H9 (cell line): ENCODE measurements at regions not wholly inside any gene's neighbourhood (a gene's known extent, or its start where the extent isn't known, plus 50 kb on each side); places are given as distances from the start of the nearest gene placed in this dataset.

Source experiments
- DNase-seq: peaks from one replicate; pipeline ENCODE4 v3.0.0-alpha.2; 2017
- H2AFZ ChIP-seq: one replicate; pipeline ENCODE4 v1.6.1; 2013; ENCODE audit warnings: mild to moderate bottlenecking, low read length, control low read depth, moderate library complexity
- H2AK5ac ChIP-seq: 2 replicates; pipeline ENCODE4 v1.6.1; 2013; ENCODE audit warnings: low read length, control low read depth, mixed read lengths; ENCODE audit not compliant: insufficient read length
- H2BK120ac ChIP-seq: one replicate; pipeline ENCODE4 v1.6.1; 2013; ENCODE audit warnings: low read depth, mild to moderate bottlenecking, low read length, control low read depth, inconsistent platforms; ENCODE audit not compliant: poor library complexity, severe bottlenecking
- H2BK12ac ChIP-seq: 2 replicates; pipeline ENCODE4 v1.6.1; 2013; ENCODE audit warnings: low read length, control low read depth, mixed read lengths, low read depth; ENCODE audit not compliant: insufficient read length
- H2BK15ac ChIP-seq: 2 replicates; pipeline ENCODE4 v1.6.1; 2013; ENCODE audit warnings: low read depth, low read length, control low read depth
- H2BK20ac ChIP-seq: one replicate; pipeline ENCODE4 v1.6.1; 2013; ENCODE audit warnings: low read depth, mild to moderate bottlenecking, low read length, control low read depth, inconsistent platforms; ENCODE audit not compliant: poor library complexity, severe bottlenecking
- H2BK5ac ChIP-seq: 2 replicates; pipeline ENCODE4 v1.6.1; 2013; ENCODE audit warnings: low read length, control low read depth, mixed read lengths; ENCODE audit not compliant: insufficient read length
- H3K14ac ChIP-seq: 2 replicates; pipeline ENCODE4 v1.6.1; 2013; ENCODE audit warnings: low read length, control low read depth; ENCODE audit not compliant: insufficient read depth
- H3K18ac ChIP-seq: 2 replicates; pipeline ENCODE4 v1.6.1; 2013; ENCODE audit warnings: low read depth, mild to moderate bottlenecking, mixed read lengths, low read length, control low read depth; ENCODE audit not compliant: insufficient read length
- H3K23ac ChIP-seq: 2 replicates; pipeline ENCODE4 v1.6.1; 2013; ENCODE audit warnings: low read length, control low read depth, mixed read lengths, low read depth; ENCODE audit not compliant: insufficient read length
- H3K23me2 ChIP-seq: 2 replicates; pipeline ENCODE4 v1.6.1; 2013; ENCODE audit warnings: low read depth, mild to moderate bottlenecking, mixed read lengths, low read length, control low read depth; ENCODE audit not compliant: insufficient read length, poor library complexity, severe bottlenecking
- H3K27ac ChIP-seq: 2 replicates; pipeline ENCODE4 v1.5.1; 2013; ENCODE audit warnings: low read length, control low read depth, mixed read lengths, low read depth; ENCODE audit not compliant: insufficient read length
- H3K27me3 ChIP-seq: 2 replicates; pipeline ENCODE4 v1.6.1; 2013; ENCODE audit warnings: low read length, control low read depth, inconsistent platforms; ENCODE audit not compliant: insufficient read depth
- H3K4ac ChIP-seq: 2 replicates; pipeline ENCODE4 v1.6.1; 2013; ENCODE audit warnings: low read depth, mild to moderate bottlenecking, control low read depth, inconsistent platforms, low read length, moderate library complexity
- H3K4me1 ChIP-seq: 2 replicates; pipeline ENCODE4 v1.6.1; 2013; ENCODE audit warnings: low read length, control low read depth, inconsistent platforms; ENCODE audit not compliant: insufficient read depth
- H3K4me2 ChIP-seq: 2 replicates; pipeline ENCODE4 v1.6.1; 2013; ENCODE audit warnings: low read length, control low read depth, mixed read lengths; ENCODE audit not compliant: insufficient read length, insufficient read depth
- H3K56ac ChIP-seq: 2 replicates; pipeline ENCODE4 v1.6.1; 2013; ENCODE audit warnings: low read depth, mild to moderate bottlenecking, mixed read lengths, low read length, control low read depth; ENCODE audit not compliant: insufficient read length
- H3K79me1 ChIP-seq: 2 replicates; pipeline ENCODE4 v1.6.1; 2013; ENCODE audit warnings: low read depth, mild to moderate bottlenecking, moderate library complexity, low read length, control low read depth, inconsistent platforms; ENCODE audit not compliant: insufficient read depth, poor library complexity, severe bottlenecking
- H3K79me2 ChIP-seq: 2 replicates; pipeline ENCODE4 v1.6.1; 2013; ENCODE audit warnings: low read length, control low read depth, inconsistent platforms; ENCODE audit not compliant: insufficient read depth
- H3K9ac ChIP-seq: 2 replicates; pipeline ENCODE4 v1.6.1; 2013; ENCODE audit warnings: low read length, control low read depth, mixed read lengths; ENCODE audit not compliant: insufficient read length; ENCODE audit errors: extremely low read depth
- H3K9me3 ChIP-seq: one replicate; pipeline ENCODE4 v1.6.1; 2013; ENCODE audit warnings: low read depth, low read length, inconsistent platforms; ENCODE audit not compliant: control insufficient read depth
- H3T11ph ChIP-seq: one replicate; pipeline ENCODE4 v1.6.1; 2013; ENCODE audit warnings: mild to moderate bottlenecking, low read length, control low read depth, inconsistent platforms
- H4K20me1 ChIP-seq: one replicate; pipeline ENCODE4 v1.6.1; 2013; ENCODE audit not compliant: control insufficient read depth, insufficient read length, insufficient read depth
- H4K5ac ChIP-seq: 2 replicates; pipeline ENCODE4 v1.6.1; 2013; ENCODE audit warnings: low read depth, mild to moderate bottlenecking, mixed read lengths, low read length, control low read depth; ENCODE audit not compliant: insufficient read length
- H4K8ac ChIP-seq: replicated peaks from 2 replicates; pipeline ENCODE4 v1.6.1; 2013; ENCODE audit warnings: low read length, control low read depth, mixed read lengths, low read depth; ENCODE audit not compliant: insufficient read length
- H4K91ac ChIP-seq: 2 replicates; pipeline ENCODE4 v1.6.1; 2013; ENCODE audit warnings: low read depth, mild to moderate bottlenecking, moderate library complexity, mixed read lengths, low read length, control low read depth; ENCODE audit not compliant: insufficient read length
- H3K27ac Mint-ChIP-seq, 3 experiments: 2 replicates in 2 of 3; 3 replicates in 1 of 3; pipeline ENCODE4 v1.8.0; 2020 to 2021; ENCODE audit warnings: mixed read lengths in 3 of 3, mild to moderate bottlenecking in 1 of 3, moderate library complexity in 1 of 3
- H3K27me3 Mint-ChIP-seq: 2 replicates; pipeline ENCODE4 v1.8.0; 2021; ENCODE audit warnings: low read depth, mild to moderate bottlenecking, moderate library complexity, mixed read lengths
- H3K36me3 Mint-ChIP-seq, 3 experiments: 2 replicates in 2 of 3; 3 replicates in 1 of 3; pipeline ENCODE4 v1.8.0; 2020 to 2021; ENCODE audit warnings: low read depth in 3 of 3, mixed read lengths in 3 of 3; ENCODE audit not compliant: insufficient read depth in 1 of 3
- H3K4me1 Mint-ChIP-seq, 2 experiments: 2 replicates each; pipeline ENCODE4 v1.8.0; 2020; ENCODE audit warnings: mixed read lengths in 2 of 2
- H3K4me3 Mint-ChIP-seq, 2 experiments: 2 replicates in 1 of 2; 3 replicates in 1 of 2; pipeline ENCODE4 v1.8.0; 2020 to 2021; ENCODE audit warnings: mild to moderate bottlenecking in 2 of 2, mixed read lengths in 2 of 2, moderate library complexity in 1 of 2
- H3K9me3 Mint-ChIP-seq, 2 experiments: 2 replicates in 1 of 2; 3 replicates in 1 of 2; pipeline ENCODE4 v1.8.0; 2020; ENCODE audit warnings: mild to moderate bottlenecking in 2 of 2, mixed read lengths in 2 of 2, moderate library complexity in 1 of 2
- CTCF ChIP-seq: fragments of 200-600 bp; sonication (generic); conservative IDR thresholded peaks from 3 replicates; pipeline ENCODE4 v1.8.0; 2021; ENCODE audit warnings: antibody characterized with exemption, mild to moderate bottlenecking
- WGBS: extraction: QIAGEN DNeasy Blood & Tissue Kit; methylation state at CpG from one replicate; pipeline ENCODE4 v1.1.7; 2013; ENCODE audit warnings: missing lambda C conversion rate, low lambda C conversion rate, mixed read lengths; ENCODE audit not compliant: insufficient read length; ENCODE audit errors: extremely low coverage; 5-methylcytosine and 5-hydroxymethylcytosine counted together

- no peak overlapping the region for H3K56ac ChIP-seq
- H3K23ac ChIP-seq: no peak overlapping the region
- H3K27ac ChIP-seq: no peak overlapping the region
- H3K18ac ChIP-seq: no peak overlapping the region
- no peak overlapping the region for H4K5ac ChIP-seq
- no peak overlapping the region for H2BK15ac ChIP-seq
- no peak overlapping the region for H3T11ph ChIP-seq
- no peak overlapping the region for H2BK20ac ChIP-seq
- no CpG with 5 or more reads among the region's 4 CpGs for WGBS
- H3K14ac ChIP-seq: no peak overlapping the region
- H3K79me1 ChIP-seq: no peaks in the 10 kb centered on the region
- H3K4ac ChIP-seq: no peak overlapping the region
- no peaks in the 10 kb centered on the region for H4K20me1 ChIP-seq
- no peak overlapping the region for H3K4me2 ChIP-seq
- no peak overlapping the region for H4K91ac ChIP-seq
- Mint-ChIP-seq H3K27me3 (peaks cover 11% of the 10 kb centered on the region), H3K27ac (no peak overlapping the region; a peak in 1 of 7 replicates), H3K4me3 (no peak overlapping the region), H3K4me1 (peaks cover 10 to 16% of the 10 kb centered on the region in 2 experiments), H3K36me3 (no peaks in the 10 kb centered on the region), H3K9me3 (no peaks in the 10 kb centered on the region)
- H3K9me3 ChIP-seq: no peaks in the 10 kb centered on the region
- no peak overlapping the region for H3K9ac ChIP-seq
- no peak for TF ChIP-seq CTCF
- H2BK120ac ChIP-seq: no peak overlapping the region
- no peak overlapping the region for H4K8ac ChIP-seq
- no peak overlapping the region for H2BK5ac ChIP-seq
- H2AK5ac ChIP-seq: no peak overlapping the region
- H2AFZ ChIP-seq: no peak overlapping the region
- DNase-seq: no peak
- H3K79me2 ChIP-seq: no peaks in the 10 kb centered on the region
- H3K27me3 ChIP-seq: no peaks in the 10 kb centered on the region
- peaks cover 3% of the 10 kb centered on the region; the same call in 1 of the 2 replicates for H3K4me1 ChIP-seq
- no peak overlapping the region for H2BK12ac ChIP-seq
- no peaks in the 10 kb centered on the region for H3K23me2 ChIP-seq
Measured at GRCh38 chr20:40774252-40774651, 85.2 kb upstream of the MAFB start.
